Epithelial cell of proximal tubule (primary cell): ENCODE measurements at regions not wholly inside any gene's neighbourhood (a gene's known extent, or its start where the extent isn't known, plus 50 kb on each side); places are given as distances from the start of the nearest gene placed in this dataset.

Source experiments
- DNase-seq: peaks from one replicate; pipeline ENCODE4 v3.0.0-alpha.2; 2011; ENCODE audit warnings: low read depth
- H3K4me3 ChIP-seq: 2 replicates; pipeline ENCODE4 v1.5.1; 2011; ENCODE audit warnings: low read depth, mild to moderate bottlenecking, low read length
- TF ChIP-seq, protein P1 (sequence below): conservative IDR thresholded peaks from 2 replicates; pipeline ENCODE4 v1.5.1; 2012; ENCODE audit warnings: low read depth, mild to moderate bottlenecking, low read length

GRCh38 chr16:79864032-79864780 lies 263.7 kb upstream of the MAF start:
- TF ChIP-seq, protein P1, sequence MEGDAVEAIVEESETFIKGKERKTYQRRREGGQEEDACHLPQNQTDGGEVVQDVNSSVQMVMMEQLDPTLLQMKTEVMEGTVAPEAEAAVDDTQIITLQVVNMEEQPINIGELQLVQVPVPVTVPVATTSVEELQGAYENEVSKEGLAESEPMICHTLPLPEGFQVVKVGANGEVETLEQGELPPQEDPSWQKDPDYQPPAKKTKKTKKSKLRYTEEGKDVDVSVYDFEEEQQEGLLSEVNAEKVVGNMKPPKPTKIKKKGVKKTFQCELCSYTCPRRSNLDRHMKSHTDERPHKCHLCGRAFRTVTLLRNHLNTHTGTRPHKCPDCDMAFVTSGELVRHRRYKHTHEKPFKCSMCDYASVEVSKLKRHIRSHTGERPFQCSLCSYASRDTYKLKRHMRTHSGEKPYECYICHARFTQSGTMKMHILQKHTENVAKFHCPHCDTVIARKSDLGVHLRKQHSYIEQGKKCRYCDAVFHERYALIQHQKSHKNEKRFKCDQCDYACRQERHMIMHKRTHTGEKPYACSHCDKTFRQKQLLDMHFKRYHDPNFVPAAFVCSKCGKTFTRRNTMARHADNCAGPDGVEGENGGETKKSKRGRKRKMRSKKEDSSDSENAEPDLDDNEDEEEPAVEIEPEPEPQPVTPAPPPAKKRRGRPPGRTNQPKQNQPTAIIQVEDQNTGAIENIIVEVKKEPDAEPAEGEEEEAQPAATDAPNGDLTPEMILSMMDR = no peak
- H3K4me3 ChIP-seq = no peak overlapping the region
- no peak for DNase-seq

DNA sequence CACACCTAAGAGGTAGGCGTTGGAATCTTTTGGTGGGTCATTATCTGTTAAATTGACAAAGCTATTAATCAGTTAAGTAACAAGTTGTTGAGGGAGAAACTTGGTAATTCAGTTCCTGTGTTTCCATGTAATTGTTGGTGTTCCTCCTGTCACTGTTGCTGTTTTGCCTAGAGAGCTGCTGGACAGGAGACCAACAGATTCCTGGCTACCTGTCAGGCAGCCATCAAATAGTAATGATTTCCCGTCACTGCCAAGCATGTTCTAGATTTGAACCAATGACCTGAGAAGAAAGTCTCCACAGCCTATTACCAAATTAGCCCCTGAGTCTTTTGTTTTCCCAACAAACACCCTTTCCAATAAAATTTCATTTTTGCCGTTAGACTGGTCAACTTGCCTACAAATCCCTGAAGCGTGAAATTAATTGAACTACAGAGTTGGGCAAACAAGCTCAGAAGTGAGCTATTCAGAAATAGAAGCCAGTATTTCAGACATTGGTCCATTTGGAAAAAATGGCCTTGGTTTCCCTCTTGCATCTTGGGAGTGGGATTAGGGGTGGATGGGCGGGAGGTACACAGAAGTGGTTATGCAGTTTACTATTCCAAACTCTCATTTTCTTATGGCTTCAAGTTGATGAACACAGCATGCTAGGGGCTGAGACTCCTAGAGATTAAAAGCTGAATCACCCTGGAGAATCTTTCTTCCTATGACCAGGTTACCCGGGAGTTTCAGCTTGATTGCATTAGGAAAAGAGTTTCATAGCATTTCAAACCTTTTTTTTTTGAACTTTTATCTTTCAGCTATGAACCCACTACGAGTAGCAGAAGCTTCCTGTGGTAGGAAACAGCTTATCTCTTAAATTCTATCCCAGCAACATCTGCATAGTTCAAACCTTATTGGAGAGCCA lies 262.8 kb upstream of the MAF start:
- H3K4me3 ChIP-seq = no peak overlapping the region

DNA sequence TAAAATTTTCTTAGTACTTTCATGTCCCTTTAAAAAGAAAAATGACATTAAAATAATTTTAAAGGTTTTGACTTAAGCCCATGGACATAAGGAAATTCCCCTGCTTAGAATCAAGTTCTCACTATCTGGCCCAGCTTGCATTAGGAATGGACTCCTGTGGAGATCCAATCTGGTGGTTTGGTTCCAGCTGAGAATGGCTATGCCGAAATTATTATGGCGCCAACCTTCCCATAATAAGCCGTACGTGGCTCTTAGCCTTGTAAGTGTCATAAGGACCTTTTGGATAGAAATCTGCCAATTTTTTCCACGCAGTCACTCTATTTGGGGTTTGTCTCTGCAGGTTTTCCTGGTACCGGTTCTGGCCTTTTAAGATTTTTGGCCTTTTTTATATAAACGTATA lies 262.1 kb upstream of the MAF start:
- no peak overlapping the region for H3K4me3 ChIP-seq
- TF ChIP-seq, protein P1 = no peak
- DNase-seq = no peak

More for the DNA sequence above, 262.8 kb upstream of the MAF start:
- no peak for DNase-seq
- TF ChIP-seq, protein P1 = no peak

DNA sequence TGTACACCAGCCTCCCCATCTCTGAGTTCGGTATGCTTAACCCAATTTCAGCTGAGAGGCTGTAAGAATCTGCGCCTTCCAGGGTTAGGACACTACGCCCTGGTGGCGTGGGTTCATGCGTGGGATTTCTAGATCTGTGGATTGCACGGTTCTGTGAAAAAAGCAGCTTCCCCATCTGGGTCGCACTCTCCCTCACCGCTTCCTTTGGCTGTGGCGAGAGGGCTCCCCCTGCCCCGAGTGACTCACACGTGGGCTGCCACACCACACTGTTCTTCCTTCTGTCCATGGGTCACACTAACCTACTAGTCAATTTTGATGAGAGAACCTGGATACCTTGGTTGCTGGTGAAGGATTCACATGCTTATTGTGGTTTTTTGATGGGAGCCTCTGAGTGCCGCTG lies 256.0 kb upstream of the MAF start:
- no peak overlapping the region for H3K4me3 ChIP-seq
- DNase-seq = no peak
- TF ChIP-seq, protein P1 = no peak

GRCh38 chr16:79850348-79850747 lies 249.8 kb upstream of the MAF start:
- TF ChIP-seq, protein P1 = no peak
- H3K4me3 ChIP-seq = no peak overlapping the region
- no peak for DNase-seq

- H3K4me3 ChIP-seq = no peak overlapping the region
- DNase-seq = no peak
- TF ChIP-seq, protein P1 = no peak
Measured at GRCh38 chr16:79849119-79849518, 248.6 kb upstream of the MAF start.

DNA sequence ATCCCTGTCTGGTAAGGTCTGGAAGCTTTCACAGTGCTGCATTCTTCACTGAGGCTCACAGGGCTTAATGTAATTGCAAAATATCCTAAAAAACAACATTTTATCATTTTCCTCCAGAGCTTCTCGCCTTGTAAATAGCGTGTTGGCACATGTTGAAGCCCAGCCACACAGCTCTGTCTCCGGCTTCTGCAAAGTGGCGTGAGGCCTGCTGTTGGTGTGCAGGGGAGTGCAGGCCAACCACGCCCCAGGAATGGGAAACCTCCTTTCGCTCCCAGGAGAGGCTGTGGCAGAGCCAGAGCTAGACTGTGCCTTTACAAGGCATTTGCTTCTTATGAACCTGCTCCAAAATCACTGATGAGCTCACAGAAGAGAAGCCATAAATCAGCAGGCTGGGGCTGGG lies 248.2 kb upstream of the MAF start:
- TF ChIP-seq, protein P1 = no peak
- no peak overlapping the region for H3K4me3 ChIP-seq
- no peak for DNase-seq
